ENCODE measurements at regions not wholly inside any gene's neighbourhood (a gene's known extent, or its start where the extent isn't known, plus 50 kb on each side); places are given as distances from the start of the nearest gene placed in this dataset.
"Not testable (repeated sequence)": the region's sequence is repeated elsewhere in the genome, so short reads cannot be mapped to it uniquely, and the experiment has no call there.

DNA sequence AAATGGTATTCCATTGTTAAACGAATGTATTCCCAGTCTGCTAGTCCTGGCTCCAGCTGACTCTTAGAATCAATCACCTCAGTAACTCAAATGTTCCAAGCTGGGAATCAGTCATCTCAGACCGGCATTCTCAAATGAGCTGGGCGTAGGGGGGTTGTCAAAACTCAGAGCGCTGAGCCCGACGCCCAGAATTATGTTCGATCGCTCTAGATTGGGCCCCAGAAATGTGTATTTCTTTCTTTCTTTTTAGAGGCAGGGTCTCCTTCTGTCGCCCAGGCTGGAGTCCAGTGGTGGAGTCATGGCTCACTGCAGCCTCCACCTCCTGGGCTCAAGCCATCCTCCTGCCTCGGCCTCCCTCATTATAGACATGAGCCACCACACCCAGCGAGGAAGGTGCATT, 99.3 kb upstream of the IGF1R start:
- Histone ChIP-seq H3K27ac (ENCODE audit: low read length) (no peak overlapping the region), H3K4me1 (ENCODE audit: control insufficient read depth in 1 of 2, insufficient read depth in 2 of 2, low read length in 2 of 2) (peaks cover 0 to 12% of the 10 kb centered on the region in 2 donors)

DNA sequence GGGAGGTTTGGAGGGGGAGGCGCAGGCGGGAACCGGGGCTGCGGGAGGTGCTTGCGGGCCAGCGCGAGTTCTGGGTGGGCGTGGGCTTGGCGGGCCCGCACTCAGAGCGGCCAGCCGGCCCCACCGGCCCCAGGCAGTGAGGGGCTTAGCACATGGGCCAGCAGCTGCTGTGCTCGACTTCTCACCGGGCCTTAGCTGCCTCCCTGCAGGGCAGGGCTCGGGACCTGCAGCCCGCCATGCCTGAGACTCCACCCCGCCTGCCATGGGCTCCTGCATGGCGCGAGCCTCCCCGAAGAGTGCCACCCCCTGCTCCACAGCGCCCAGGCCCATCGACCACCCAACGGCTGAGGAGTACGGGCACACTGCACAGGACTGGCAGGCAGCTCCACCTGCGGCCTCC, 98.6 kb upstream of the IGF1R start:
- Histone ChIP-seq H3K27ac (ENCODE audit: low read length) (no peak overlapping the region), H3K4me1 (ENCODE audit: control insufficient read depth in 1 of 2, insufficient read depth in 2 of 2, low read length in 2 of 2) (peaks cover 0 to 12% of the 10 kb centered on the region in 2 donors), H3K27me3 (ENCODE audit: low read depth, low read length) (no peaks in the 10 kb centered on the region), H3K36me3 (ENCODE audit: control insufficient read depth in 1 of 2, insufficient read depth in 2 of 2, low read length in 2 of 2) (no peaks in the 10 kb centered on the region), H3K4me3 (ENCODE audit: low read depth in 1 of 2, low read length in 2 of 2) (no peak overlapping the region), H3K9me3 (ENCODE audit: control insufficient read depth in 1 of 2, low read length in 2 of 2) (no peaks in the 10 kb centered on the region)

More for the DNA sequence above, 99.3 kb upstream of the IGF1R start:
- no peaks in the 10 kb centered on the region for H3K27me3 ChIP-seq (ENCODE audit: low read depth, low read length)
- no peaks in the 10 kb centered on the region for H3K9me3 ChIP-seq (ENCODE audit: control insufficient read depth in 1 of 2, low read length in 2 of 2)
- no peaks in the 10 kb centered on the region for H3K36me3 ChIP-seq (ENCODE audit: control insufficient read depth in 1 of 2, insufficient read depth in 2 of 2, low read length in 2 of 2)
- peak overlapping the region; percentile 68 to 70 for H3K4me3 ChIP-seq (ENCODE audit: low read depth in 1 of 2, low read length in 2 of 2)

GRCh38 chr15:98550363-98550762, 98.0 kb upstream of the IGF1R start:
- H3K4me3 ChIP-seq (ENCODE audit: low read depth in 1 of 2, low read length in 2 of 2); H3K9me3 ChIP-seq (ENCODE audit: control insufficient read depth in 1 of 2, low read length in 2 of 2); H3K36me3 ChIP-seq (ENCODE audit: control insufficient read depth in 1 of 2, insufficient read depth in 2 of 2, low read length in 2 of 2); H3K27me3 ChIP-seq (ENCODE audit: low read depth, low read length); H3K27ac ChIP-seq (ENCODE audit: low read length): not testable (repeated sequence)
- H3K4me1 ChIP-seq (ENCODE audit: control insufficient read depth in 1 of 2, insufficient read depth in 2 of 2, low read length in 2 of 2) = peaks cover 0 to 12% of the 10 kb centered on the region in 2 donors

DNA sequence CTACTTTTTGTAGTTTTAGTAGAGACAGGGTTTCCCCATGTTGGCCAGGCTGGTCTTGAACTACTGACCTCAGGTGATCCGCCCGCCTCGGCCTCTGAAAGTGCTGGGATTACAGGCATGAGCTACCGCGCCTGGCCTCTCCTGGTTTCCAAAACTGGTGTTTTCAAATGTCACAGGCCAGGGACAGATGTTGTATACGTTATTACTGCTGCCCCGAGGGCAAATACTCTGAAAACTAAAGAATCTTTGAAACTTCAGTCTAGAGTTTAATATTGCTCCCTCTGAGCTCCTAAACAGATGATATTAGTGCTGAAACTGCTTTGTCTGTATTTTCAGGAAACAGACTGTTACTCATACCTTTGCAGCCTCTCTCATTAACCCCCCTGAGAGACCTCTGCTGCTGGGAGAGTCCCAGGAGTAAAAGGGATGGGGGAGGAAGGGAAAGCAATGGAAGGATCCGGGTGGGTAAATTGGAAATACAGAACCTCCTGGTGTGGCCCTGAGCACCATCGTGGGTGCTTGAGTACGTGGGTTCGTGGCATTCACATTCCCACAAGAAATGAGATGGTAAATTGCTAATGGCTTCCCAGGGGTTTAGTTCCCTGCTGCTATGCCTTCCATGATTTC, 96.3 kb upstream of the IGF1R start:
- H3K27ac ChIP-seq (ENCODE audit: low read length) = no peak overlapping the region
- H3K36me3 ChIP-seq (ENCODE audit: control insufficient read depth in 1 of 2, insufficient read depth in 2 of 2, low read length in 2 of 2) = no peaks in the 10 kb centered on the region
- H3K27me3 ChIP-seq (ENCODE audit: low read depth, low read length) = no peaks in the 10 kb centered on the region
- peaks cover 0 to 12% of the 10 kb centered on the region in 2 donors for H3K4me1 ChIP-seq (ENCODE audit: control insufficient read depth in 1 of 2, insufficient read depth in 2 of 2, low read length in 2 of 2)
- no peak overlapping the region for H3K4me3 ChIP-seq (ENCODE audit: low read depth in 1 of 2, low read length in 2 of 2)
- no peaks in the 10 kb centered on the region for H3K9me3 ChIP-seq (ENCODE audit: control insufficient read depth in 1 of 2, low read length in 2 of 2)

GRCh38 chr15:98554272-98555172, 93.8 kb upstream of the IGF1R start:
- H3K36me3 ChIP-seq (ENCODE audit: control insufficient read depth in 1 of 2, insufficient read depth in 2 of 2, low read length in 2 of 2) = no peaks in the 10 kb centered on the region
- no peaks in the 10 kb centered on the region for H3K9me3 ChIP-seq (ENCODE audit: control insufficient read depth in 1 of 2, low read length in 2 of 2)
- no peak overlapping the region for H3K4me3 ChIP-seq (ENCODE audit: low read depth in 1 of 2, low read length in 2 of 2)
- H3K27ac ChIP-seq (ENCODE audit: low read length) = no peak overlapping the region
- no peaks in the 10 kb centered on the region for H3K4me1 ChIP-seq (ENCODE audit: control insufficient read depth in 1 of 2, insufficient read depth in 2 of 2, low read length in 2 of 2)
- no peaks in the 10 kb centered on the region for H3K27me3 ChIP-seq (ENCODE audit: low read depth, low read length)

- Histone ChIP-seq H3K4me1 (ENCODE audit: control insufficient read depth in 1 of 2, insufficient read depth in 2 of 2, low read length in 2 of 2) (no peaks in the 10 kb centered on the region), H3K27me3 (ENCODE audit: low read depth, low read length) (no peaks in the 10 kb centered on the region), H3K36me3 (ENCODE audit: control insufficient read depth in 1 of 2, insufficient read depth in 2 of 2, low read length in 2 of 2) (no peaks in the 10 kb centered on the region), H3K9me3 (ENCODE audit: control insufficient read depth in 1 of 2, low read length in 2 of 2) (no peaks in the 10 kb centered on the region), H3K27ac (ENCODE audit: low read length) (no peak overlapping the region), H3K4me3 (ENCODE audit: low read depth in 1 of 2, low read length in 2 of 2) (no peak overlapping the region)
These were observed 93.2 kb upstream of the IGF1R start for GRCh38 chr15:98555173-98555515.

DNA sequence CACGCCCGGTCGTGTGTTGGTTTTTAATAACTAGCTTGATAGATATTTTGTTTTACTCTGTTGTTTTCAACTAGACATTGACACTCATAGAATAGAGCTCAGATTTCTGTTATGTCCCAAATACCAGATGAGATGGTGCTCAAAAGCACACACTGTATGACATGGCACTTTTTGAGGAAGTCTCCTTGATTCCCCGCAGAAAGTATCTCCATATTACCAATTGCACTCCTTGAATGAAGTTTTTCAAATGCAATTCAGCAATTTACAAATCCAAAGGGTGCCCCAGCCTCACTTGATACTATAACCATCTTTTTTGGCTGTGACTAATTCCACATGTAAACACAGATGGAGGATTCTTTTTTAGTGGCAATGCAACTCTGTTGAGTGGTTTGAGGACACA, 92.0 kb upstream of the IGF1R start:
- Histone ChIP-seq H3K27me3 (ENCODE audit: low read depth, low read length) (no peaks in the 10 kb centered on the region), H3K27ac (ENCODE audit: low read length) (no peak overlapping the region), H3K4me1 (ENCODE audit: control insufficient read depth in 1 of 2, insufficient read depth in 2 of 2, low read length in 2 of 2) (no peaks in the 10 kb centered on the region), H3K4me3 (ENCODE audit: low read depth in 1 of 2, low read length in 2 of 2) (no peak overlapping the region), H3K36me3 (ENCODE audit: control insufficient read depth in 1 of 2, insufficient read depth in 2 of 2, low read length in 2 of 2) (no peaks in the 10 kb centered on the region), H3K9me3 (ENCODE audit: control insufficient read depth in 1 of 2, low read length in 2 of 2) (no peaks in the 10 kb centered on the region)

DNA sequence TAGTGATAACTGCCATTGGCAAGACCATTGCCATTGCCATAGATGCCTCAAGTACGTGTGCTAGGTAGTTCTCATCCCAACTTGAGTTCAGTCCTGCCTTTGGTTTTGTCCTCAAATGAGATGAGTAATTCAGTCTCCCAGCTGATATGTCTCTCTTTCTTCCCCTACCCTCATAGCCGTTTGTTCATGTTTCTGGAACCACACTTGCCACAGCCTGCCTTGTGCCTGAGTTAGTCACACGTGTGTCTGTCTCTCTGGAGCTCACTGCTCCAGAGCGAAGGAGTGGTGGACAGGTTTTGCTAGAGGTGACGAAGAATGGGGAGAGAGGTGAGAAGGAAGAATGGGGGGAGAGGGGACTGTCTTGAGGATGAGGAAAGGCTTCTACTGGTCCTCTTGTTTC, 88.0 kb upstream of the IGF1R start:
- no peak overlapping the region for H3K27ac ChIP-seq (ENCODE audit: low read length)
- H3K4me3 ChIP-seq (ENCODE audit: low read depth in 1 of 2, low read length in 2 of 2) = no peak overlapping the region
- H3K9me3 ChIP-seq (ENCODE audit: control insufficient read depth in 1 of 2, low read length in 2 of 2) = no peaks in the 10 kb centered on the region
- no peaks in the 10 kb centered on the region for H3K27me3 ChIP-seq (ENCODE audit: low read depth, low read length)
- H3K4me1 ChIP-seq (ENCODE audit: control insufficient read depth in 1 of 2, insufficient read depth in 2 of 2, low read length in 2 of 2) = no peaks in the 10 kb centered on the region
- H3K36me3 ChIP-seq (ENCODE audit: control insufficient read depth in 1 of 2, insufficient read depth in 2 of 2, low read length in 2 of 2) = no peaks in the 10 kb centered on the region

DNA sequence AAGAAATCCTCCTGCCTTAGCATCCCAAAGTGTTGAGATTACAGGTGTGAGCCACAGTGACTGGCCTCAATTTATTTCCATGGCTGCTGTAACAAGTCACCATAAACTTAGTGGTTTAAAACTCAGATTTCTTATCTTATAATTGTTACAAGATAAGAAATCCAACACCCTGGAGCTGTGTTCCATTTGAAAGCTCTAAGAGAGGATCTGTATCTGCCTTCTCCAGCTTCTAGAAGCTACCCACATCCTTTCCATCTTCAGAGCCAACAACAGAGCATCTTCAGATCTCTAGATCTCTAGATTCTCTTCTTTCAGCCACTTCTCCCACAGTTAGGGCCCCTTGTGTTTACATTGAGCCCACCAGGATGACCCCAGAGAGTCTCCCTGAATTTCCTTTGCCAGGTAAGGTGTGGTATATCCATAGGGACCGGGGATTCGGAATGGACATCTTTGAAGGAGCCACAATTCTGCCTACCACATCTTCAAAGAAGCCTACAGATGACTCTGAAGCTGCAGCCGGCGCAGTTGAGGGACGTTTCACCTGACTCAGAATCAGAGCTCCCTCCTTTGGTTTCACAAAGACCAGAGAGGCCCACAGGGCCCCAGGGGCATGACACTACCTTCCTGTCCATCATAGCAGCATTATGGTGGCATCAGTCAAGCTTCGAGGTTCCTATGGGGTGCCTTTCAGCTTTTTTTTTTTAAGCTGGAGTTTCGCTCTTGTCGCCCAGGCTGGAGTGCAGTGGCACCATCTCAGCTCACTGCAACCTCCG, 87.0 kb upstream of the IGF1R start:
- Histone ChIP-seq H3K27me3 (ENCODE audit: low read depth, low read length) (no peaks in the 10 kb centered on the region), H3K4me3 (ENCODE audit: low read depth in 1 of 2, low read length in 2 of 2) (no peak overlapping the region), H3K9me3 (ENCODE audit: control insufficient read depth in 1 of 2, low read length in 2 of 2) (no peaks in the 10 kb centered on the region), H3K27ac (ENCODE audit: low read length) (no peak overlapping the region), H3K36me3 (ENCODE audit: control insufficient read depth in 1 of 2, insufficient read depth in 2 of 2, low read length in 2 of 2) (no peaks in the 10 kb centered on the region), H3K4me1 (ENCODE audit: control insufficient read depth in 1 of 2, insufficient read depth in 2 of 2, low read length in 2 of 2) (no peaks in the 10 kb centered on the region)

DNA sequence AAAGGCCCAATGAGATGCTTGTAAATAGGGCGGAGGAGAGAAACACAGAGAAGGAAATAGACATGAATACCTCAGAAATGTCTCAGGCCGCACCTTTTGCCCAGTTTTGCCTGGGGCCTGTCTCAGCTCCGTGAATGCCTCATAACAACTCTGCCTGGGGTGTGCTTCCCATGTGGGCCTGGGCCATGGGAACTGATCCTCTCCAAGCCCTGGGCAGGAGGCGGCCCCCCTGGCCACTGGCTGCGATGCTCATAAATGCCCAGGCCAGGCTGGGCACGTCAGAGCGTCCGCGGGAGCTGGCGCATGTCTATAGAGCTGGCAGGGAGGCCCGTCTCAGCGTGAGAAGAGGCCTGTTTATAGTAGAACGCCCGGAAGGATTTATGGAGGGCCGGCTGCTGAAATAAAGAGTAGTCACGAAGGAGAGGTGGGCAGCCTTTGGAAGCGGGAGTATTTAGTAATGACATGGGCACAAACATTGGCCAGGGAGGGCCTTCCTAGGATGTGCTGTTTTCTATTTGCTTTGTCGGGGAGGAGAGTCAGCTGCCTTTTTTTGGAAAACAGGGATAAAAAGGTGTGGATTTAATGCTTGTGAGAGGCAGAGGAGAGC, 85.9 kb upstream of the IGF1R start:
- no peak overlapping the region for H3K27ac ChIP-seq (ENCODE audit: low read length)
- H3K36me3 ChIP-seq (ENCODE audit: control insufficient read depth in 1 of 2, insufficient read depth in 2 of 2, low read length in 2 of 2) = no peaks in the 10 kb centered on the region
- no peaks in the 10 kb centered on the region for H3K27me3 ChIP-seq (ENCODE audit: low read depth, low read length)
- no peaks in the 10 kb centered on the region for H3K4me1 ChIP-seq (ENCODE audit: control insufficient read depth in 1 of 2, insufficient read depth in 2 of 2, low read length in 2 of 2)
- H3K4me3 ChIP-seq (ENCODE audit: low read depth in 1 of 2, low read length in 2 of 2) = no peak overlapping the region
- no peaks in the 10 kb centered on the region for H3K9me3 ChIP-seq (ENCODE audit: control insufficient read depth in 1 of 2, low read length in 2 of 2)

- no peaks in the 10 kb centered on the region for H3K27me3 ChIP-seq (ENCODE audit: low read depth, low read length)
- H3K9me3 ChIP-seq (ENCODE audit: control insufficient read depth in 1 of 2, low read length in 2 of 2) = no peaks in the 10 kb centered on the region
- no peaks in the 10 kb centered on the region for H3K36me3 ChIP-seq (ENCODE audit: control insufficient read depth in 1 of 2, insufficient read depth in 2 of 2, low read length in 2 of 2)
- H3K27ac ChIP-seq (ENCODE audit: low read length) = no peak overlapping the region
- no peak overlapping the region for H3K4me3 ChIP-seq (ENCODE audit: low read depth in 1 of 2, low read length in 2 of 2)
- no peaks in the 10 kb centered on the region for H3K4me1 ChIP-seq (ENCODE audit: control insufficient read depth in 1 of 2, insufficient read depth in 2 of 2, low read length in 2 of 2)
These were observed 82.8 kb upstream of the IGF1R start for GRCh38 chr15:98565566-98565965.
